K562 (cell line): ENCODE measurements at regions not wholly inside any gene's neighbourhood (a gene's known extent, or its start where the extent isn't known, plus 50 kb on each side); places are given as distances from the start of the nearest gene placed in this dataset.

Source experiments
- ATAC-seq: fragments of 200-7000 bp; cut with Tn5 transposase; 3 replicates; pipeline ENCODE4 v1.9.1; 2020; ENCODE audit warnings: moderate library complexity
- BruUV-seq: library from RNA; stranded (reverse); fragments of 400-500 nt; replicated peaks from 2 replicates; lab custom pipeline; 2021; lab: Mats Ljungman, UMichigan
- CTCF ChIA-PET: fragments of 300-600 bp; formaldehyde crosslinking; extraction: SDS; loops from one replicate; lab custom pipeline; 2021; ENCODE audit warnings: low intra/inter-chr PET ratio; lab: Yijun Ruan, JAX
- POLR2A ChIA-PET: fragments of 300-600, 350-650 bp; sonication (Branson Sonifier 250); formaldehyde crosslinking; extraction: SDS; loops from one replicate; lab custom pipeline; 2021; ENCODE audit warnings: antibody characterized with exemption, inconsistent platforms; lab: Yijun Ruan, JAX
- DNase-seq, 4 experiments: peaks; one replicate each; pipeline versions ENCODE4 v3.0.0 to v3.0.0-alpha.2; 2011 to 2018; ENCODE audit warnings: low spot score in 3 of 4, mixed read lengths in 3 of 4; ENCODE audit errors: extremely low read depth in 1 of 4
- FAIRE-seq: peaks from 2 replicates; lab custom pipeline; 2011; peaks lifted over from hg19 to GRCh38; lab: Jason Lieb, UNC
- H2AFZ ChIP-seq: 2 replicates; pipeline ENCODE4 v1.6.0; 2011; ENCODE audit warnings: low read depth, low read length, control low read depth, inconsistent platforms
- H3K27ac ChIP-seq: fragments of 200-600 bp; 3 replicates; pipeline ENCODE4 v1.8.0; 2011; ENCODE audit warnings: low read depth, mild to moderate bottlenecking, control low read depth, inconsistent platforms, low read length, moderate library complexity, mixed read lengths; ENCODE audit errors: extremely low read depth
- H3K27me3 ChIP-seq, 2 experiments: fragments of 300-600 bp in 1 of 2; 2 replicates in 1 of 2; 3 replicates in 1 of 2; pipeline versions ENCODE4 v1.6.0 to v1.8.0; 2011; ENCODE audit warnings: inconsistent platforms in 2 of 2, low read length in 2 of 2, mild to moderate bottlenecking in 1 of 2, mixed read lengths in 1 of 2, moderate library complexity in 1 of 2; ENCODE audit not compliant: control insufficient read depth in 2 of 2, insufficient read depth in 2 of 2
- H3K36me3 ChIP-seq: fragments of 300-600 bp; 3 replicates; pipeline ENCODE4 v1.8.0; 2011; ENCODE audit warnings: mild to moderate bottlenecking, low read length, inconsistent platforms; ENCODE audit not compliant: control insufficient read depth, insufficient read depth
- H3K4me1 ChIP-seq, 2 experiments: fragments of 200-600 bp in 1 of 2; replicated peaks in 1 of 2; 2 replicates in 1 of 2; 3 replicates in 1 of 2; pipeline versions ENCODE4 v1.5.1 to v1.8.0; 2011; ENCODE audit warnings: inconsistent platforms in 2 of 2, low read length in 2 of 2, mild to moderate bottlenecking in 1 of 2, mixed read lengths in 1 of 2, moderate library complexity in 1 of 2; ENCODE audit not compliant: control insufficient read depth in 2 of 2, insufficient read depth in 2 of 2
- H3K4me2 ChIP-seq: 2 replicates; pipeline ENCODE4 v1.6.1; 2011; ENCODE audit warnings: low read length, control low read depth, inconsistent platforms, mixed read lengths; ENCODE audit not compliant: insufficient read depth
- H3K4me3 ChIP-seq: fragments of 200-600 bp; sonication (generic), shearing (Covaris generic); 2 replicates; pipeline ENCODE4 v1.5.1; 2016; ENCODE audit warnings: control low read depth, inconsistent platforms
- H3K79me2 ChIP-seq: fragments of 200-600 bp; 3 replicates; pipeline ENCODE4 v1.8.0; 2011; ENCODE audit warnings: low read length, inconsistent platforms; ENCODE audit not compliant: control insufficient read depth, insufficient read depth
- H3K9ac ChIP-seq, 2 experiments: 2 replicates each; pipeline versions ENCODE4 v1.6.0 to v1.6.1; 2011; ENCODE audit warnings: low read depth in 2 of 2, low read length in 2 of 2, control low read depth in 1 of 2, inconsistent platforms in 1 of 2, mild to moderate bottlenecking in 1 of 2, mixed read lengths in 1 of 2; ENCODE audit not compliant: insufficient read depth in 1 of 2
- H3K9me1 ChIP-seq: one replicate; pipeline ENCODE4 v1.6.0; 2011; ENCODE audit warnings: inconsistent platforms, mild to moderate bottlenecking, low read length, moderate library complexity; ENCODE audit not compliant: control insufficient read depth, insufficient read depth
- H3K9me3 ChIP-seq: replicated peaks from 2 replicates; pipeline ENCODE4 v1.5.1; 2011; ENCODE audit warnings: low read depth, low read length, inconsistent platforms; ENCODE audit not compliant: control insufficient read depth, insufficient read depth
- H4K20me1 ChIP-seq: replicated peaks from 2 replicates; pipeline ENCODE4 v1.6.1; 2011; ENCODE audit warnings: low read length, inconsistent platforms, mixed read lengths; ENCODE audit not compliant: control insufficient read depth, insufficient read depth
- CEBPB ChIP-seq: fragments of 450-650 bp; IDR thresholded peaks from 2 replicates; pipeline ENCODE4 v1.6.1; 2016; ENCODE audit warnings: missing genetic modification characterization, missing compliant biosample characterization
- EZH2 ChIP-seq: IDR thresholded peaks from 2 replicates; pipeline ENCODE4 v1.6.1; 2012; ENCODE audit warnings: low read depth, mild to moderate bottlenecking, inconsistent platforms, low read length, borderline replicate concordance
- HNRNPLL ChIP-seq: fragments of 200-400 bp; formaldehyde crosslinking; IDR thresholded peaks from 2 replicates; pipeline ENCODE4 v1.6.1; 2017; ENCODE audit warnings: low read length, low read depth, mild to moderate bottlenecking; ENCODE audit not compliant: poor library complexity, severe bottlenecking
- XRCC3 ChIP-seq: fragments of 450-650 bp; IDR thresholded peaks from 2 replicates; pipeline ENCODE4 v1.6.1; 2017; ENCODE audit warnings: mild to moderate bottlenecking, moderate library complexity
- ZNF280A ChIP-seq: fragments of 450-650 bp; IDR thresholded peaks from 2 replicates; pipeline ENCODE4 v1.6.1; 2018; ENCODE audit warnings: mild to moderate bottlenecking, low read depth; ENCODE audit not compliant: partially characterized antibody
- ZNF584 ChIP-seq: fragments of 200-800 bp; sonication (Bioruptor generic); IDR thresholded peaks from 2 replicates; pipeline ENCODE4 v1.6.1; 2016; ENCODE audit warnings: low read depth, mild to moderate bottlenecking, missing genetic modification characterization, missing compliant biosample characterization
- ZNF77 ChIP-seq: fragments of 250-450 bp; sonication (Bioruptor Pico); IDR thresholded peaks from 2 replicates; pipeline ENCODE4 v1.5.0; 2020
- WGBS: fragments of 100-300 bp; shearing (Covaris generic); methylation state at CpG from one replicate; pipeline ENCODE4 v1.1.6; 2016; ENCODE audit warnings: low coverage, mixed read lengths; ENCODE audit not compliant: insufficient coverage; ENCODE audit errors: missing lambda C conversion rate; 5-methylcytosine and 5-hydroxymethylcytosine counted together
- in situ Hi-C: fragments of 300-500 bp; cut with MboI; formaldehyde crosslinking; loops from 4 replicates; pipeline ENCODE4 v1.15.0; 2018; ENCODE audit warnings: inconsistent platforms, mixed read lengths
- intact Hi-C: fragments of 100-400 bp; cut with micrococcal nuclease; formaldehyde crosslinking; loops from 2 replicates; pipeline ENCODE4 v1.14.2; 2022

GRCh38 chr5:25944786-25945185 is 1093.6 kb downstream of the CDH9 start:
- Histone ChIP-seq H3K9ac (no peak overlapping the region), H3K9me1 (no peaks in the 10 kb centered on the region), H3K36me3 (no peaks in the 10 kb centered on the region), H3K4me1 (no peaks in the 10 kb centered on the region), H3K4me2 (no peak overlapping the region), H3K27me3 (no peaks in the 10 kb centered on the region), H4K20me1 (no peaks in the 10 kb centered on the region), H3K4me3 (no peak overlapping the region), H3K27ac (no peak overlapping the region), H3K79me2 (no peaks in the 10 kb centered on the region), H3K9me3 (no peaks in the 10 kb centered on the region), H2AFZ (no peak overlapping the region)
- ATAC-seq (no peak), FAIRE-seq (no peak), DNase-seq (no peak)
- BruUV-seq, result no TSS peak
- TF ChIP-seq ZNF280A (no peak), XRCC3 (no peak), EZH2 (no peak), HNRNPLL (no peak), ZNF77 (no peak), CEBPB (tag) (no peak), ZNF584 (CRISPR knock-in tag) (no peak)
- ChIA-PET CTCF (no interaction called here), POLR2A (no interaction called here)
- in situ Hi-C loops, result no loop called here
- intact Hi-C loops, result no loop called here
- WGBS, result 0% methylated on average over 2 of the region's 2 CpGs
